ENCODE measurements at regions not wholly inside any gene's neighbourhood (a gene's known extent, or its start where the extent isn't known, plus 50 kb on each side); places are given as distances from the start of the nearest gene placed in this dataset.

DNA sequence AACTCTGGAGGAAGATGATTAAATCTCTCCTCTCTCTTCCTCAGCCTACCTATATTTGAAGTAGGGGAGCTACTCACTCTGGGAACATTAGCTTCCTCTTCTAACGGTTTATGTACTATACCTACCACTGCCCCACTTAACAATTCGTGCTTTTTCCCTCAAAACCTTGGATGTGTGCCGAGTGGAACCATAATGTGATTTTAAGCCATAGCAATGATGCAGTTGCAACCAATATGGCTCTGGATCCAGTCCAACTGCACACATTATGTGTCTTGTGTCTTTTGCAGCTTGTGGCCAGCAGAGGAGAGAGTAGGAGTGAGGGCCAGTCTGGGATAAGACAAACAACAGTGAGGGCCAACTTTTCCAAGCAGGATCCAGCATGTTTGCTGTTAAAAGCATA lies 170.7 kb downstream of the GATA3 start:
- DNase-seq (ENCODE audit: low read depth in 2 of 3, low spot score in 2 of 3), result no peak

DNA sequence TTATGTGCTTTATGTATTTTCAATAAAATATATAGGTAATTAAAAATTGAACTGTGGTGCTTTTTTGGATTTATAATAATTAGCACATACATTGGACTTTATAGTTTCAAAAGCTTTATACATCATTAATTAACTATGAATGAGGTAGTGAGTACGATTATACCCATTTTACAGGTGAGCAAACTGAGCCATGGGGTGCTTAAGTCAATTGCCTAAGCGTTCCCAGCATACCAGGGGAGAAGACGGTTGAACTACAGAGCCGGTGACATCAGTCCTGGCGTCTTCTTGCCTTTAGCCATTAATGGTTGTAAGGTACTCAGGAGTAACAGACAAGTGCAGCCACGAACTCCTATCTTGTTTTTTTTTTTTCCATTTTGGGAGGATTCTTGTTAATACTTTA lies 172.8 kb downstream of the GATA3 start:
- DNase-seq (ENCODE audit: low read depth in 2 of 3, low spot score in 2 of 3), result no peak

DNA sequence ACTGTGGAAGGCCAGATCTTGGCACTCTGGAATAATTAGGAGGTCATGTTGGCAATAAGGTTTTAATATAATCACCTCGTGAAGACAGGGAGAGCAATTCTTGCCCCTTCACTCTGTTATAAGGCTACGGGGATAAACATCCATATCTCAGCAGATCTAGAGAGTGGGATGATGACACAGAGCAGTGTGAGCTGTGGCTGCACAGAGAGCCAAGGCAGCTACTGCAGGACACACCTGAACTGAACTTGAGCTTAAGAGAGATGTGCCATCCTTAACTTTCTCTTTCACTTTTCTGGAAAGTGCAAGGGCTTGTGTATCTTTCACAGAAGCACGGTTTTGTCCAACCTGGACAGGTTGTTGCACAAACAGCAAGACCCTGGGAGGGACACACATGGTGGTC lies 174.7 kb downstream of the GATA3 start:
- DNase-seq (ENCODE audit: low read depth in 2 of 3, low spot score in 2 of 3), result no peak

DNA sequence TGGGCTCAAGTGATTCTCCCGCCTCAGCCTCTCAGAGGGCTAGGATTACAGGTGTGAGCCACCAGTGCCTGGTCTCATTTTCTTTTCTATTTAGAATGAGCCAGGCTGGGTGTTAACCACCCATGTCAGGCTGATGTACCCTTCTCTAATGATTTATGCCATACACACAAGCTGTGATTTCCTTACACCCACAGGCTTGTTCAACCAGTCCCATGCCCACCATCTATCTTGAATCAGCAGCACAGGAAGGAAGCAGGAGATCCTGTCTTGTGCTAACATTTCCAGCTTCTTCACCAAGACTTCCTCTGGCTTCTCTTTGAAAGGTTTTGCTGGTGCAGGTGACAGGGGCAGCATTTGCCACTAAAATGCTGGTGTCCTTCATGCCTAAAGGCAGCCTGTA lies 176.4 kb downstream of the GATA3 start:
- DNase-seq (ENCODE audit: low read depth in 2 of 3, low spot score in 2 of 3), result peak in 1 of 3 donors; percentile 22

DNA sequence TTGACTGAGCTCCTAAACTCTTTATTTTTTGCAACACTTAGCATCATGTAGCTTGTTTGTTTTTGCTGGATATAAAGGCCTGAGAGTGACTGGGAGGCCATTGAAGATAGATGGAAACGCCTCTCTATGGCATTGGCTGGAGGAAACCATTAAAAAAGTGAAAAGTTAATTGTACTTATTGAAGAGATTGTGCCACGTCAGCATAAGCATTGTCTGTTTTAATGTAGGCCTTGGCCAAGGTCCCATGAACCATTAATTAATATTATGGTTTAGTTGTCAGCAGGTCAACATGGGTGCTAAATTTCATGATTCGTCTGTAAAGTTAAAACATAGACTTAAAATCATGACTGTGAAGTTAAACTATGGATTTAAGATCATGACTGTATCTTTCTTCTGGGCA lies 178.6 kb downstream of the GATA3 start:
- no peak for DNase-seq (ENCODE audit: low read depth in 2 of 3, low spot score in 2 of 3)

DNA sequence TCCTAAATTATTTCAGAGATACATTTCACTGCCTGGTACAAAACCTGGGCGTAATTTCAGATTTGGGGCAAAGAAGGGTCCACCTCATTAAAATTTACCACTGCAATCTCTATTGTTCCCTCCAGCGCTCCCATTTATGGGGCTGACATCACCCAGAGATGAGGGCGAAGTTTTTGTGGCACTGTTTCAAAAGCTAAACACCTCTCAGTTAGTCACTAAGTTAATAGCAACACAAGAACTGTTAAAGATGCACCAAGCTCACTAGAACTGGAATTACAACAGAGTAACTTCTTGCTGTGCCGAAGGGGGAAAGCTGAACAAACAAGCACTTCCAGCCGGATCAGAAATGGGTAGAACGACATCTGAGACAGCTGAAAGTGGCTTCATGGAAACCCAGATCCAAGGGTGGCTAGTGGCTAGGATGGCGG lies 179.4 kb downstream of the GATA3 start:
- DNase-seq (ENCODE audit: low read depth in 2 of 3, low spot score in 2 of 3), result no peak

DNA sequence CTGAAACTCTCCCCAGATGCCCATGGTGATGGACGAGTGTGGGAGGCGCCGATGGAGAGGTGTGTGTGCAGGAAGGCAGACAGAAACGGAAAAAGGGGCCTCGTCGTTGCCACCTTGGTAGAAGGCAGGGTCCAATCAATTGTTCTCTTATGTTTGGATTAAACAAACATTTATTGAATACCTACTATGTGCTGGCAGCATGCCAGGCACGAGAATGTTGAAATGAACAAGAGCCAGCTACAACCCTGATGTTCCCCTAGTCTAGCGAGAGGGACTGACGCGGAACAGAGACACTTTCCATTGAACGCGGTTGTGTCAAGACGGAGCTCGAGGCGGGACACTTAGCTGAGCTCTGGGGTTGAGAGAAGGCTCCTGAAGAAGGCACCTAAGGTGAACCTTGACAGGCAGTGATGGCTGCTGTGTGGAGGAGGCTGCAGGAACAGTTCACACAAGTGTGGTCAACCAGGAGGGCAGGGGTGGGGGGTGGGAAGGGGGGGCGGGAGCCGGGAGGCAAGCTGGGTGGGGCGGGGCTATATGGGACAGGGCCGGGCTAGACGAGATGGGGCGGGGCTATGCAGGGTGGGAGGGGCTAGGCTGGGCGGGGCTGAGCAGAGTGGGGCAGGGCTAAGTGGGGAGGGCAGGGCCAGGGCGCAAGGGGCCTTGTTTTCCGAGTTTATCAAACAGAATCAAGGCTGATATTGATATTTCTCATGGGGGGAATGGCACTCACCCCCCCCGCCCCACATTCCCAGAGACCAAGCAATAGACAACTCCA lies 181.0 kb downstream of the GATA3 start:
- no peak for DNase-seq (ENCODE audit: low read depth in 2 of 3, low spot score in 2 of 3)

DNA sequence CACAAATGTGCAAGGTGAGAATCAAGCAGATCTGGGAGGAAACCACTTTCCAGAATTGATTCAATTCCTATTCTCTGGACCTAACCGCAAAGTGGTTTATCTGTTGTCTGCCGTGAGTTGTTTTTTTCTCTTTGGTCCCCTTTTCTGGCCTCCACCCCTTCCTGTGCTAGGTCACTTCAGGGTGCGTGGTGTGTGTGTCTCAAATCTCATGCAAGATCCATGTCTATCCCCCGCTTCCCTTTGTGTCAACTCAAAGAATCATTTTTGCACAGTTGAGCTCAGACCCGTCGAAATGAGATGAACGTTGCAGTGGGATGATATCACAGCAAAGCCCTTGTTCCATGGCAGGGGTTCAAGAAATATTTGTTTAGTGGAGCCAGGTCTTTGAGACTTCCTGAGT lies 184.5 kb downstream of the GATA3 start:
- peak in 1 of 3 donors; percentile 15 for DNase-seq (ENCODE audit: low read depth in 2 of 3, low spot score in 2 of 3)

DNA sequence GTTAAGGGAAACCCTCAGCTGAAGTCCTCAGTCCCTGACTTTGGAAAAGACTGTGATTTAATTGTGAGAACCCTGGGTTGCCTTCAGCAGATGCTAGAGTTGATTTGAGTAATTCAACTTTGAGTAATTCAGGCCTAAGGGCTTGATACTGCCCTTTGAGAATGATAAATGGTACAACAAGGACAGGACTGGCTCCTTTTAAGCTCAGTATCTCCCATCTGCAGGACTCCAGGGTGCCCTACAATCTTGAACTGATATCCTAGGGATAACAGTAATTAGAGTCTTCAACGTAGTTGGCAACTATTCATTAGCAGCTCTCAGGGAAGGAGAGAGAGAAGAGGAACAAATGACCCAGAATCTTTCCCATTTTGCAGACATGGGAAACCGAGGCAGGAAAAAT lies 186.4 kb downstream of the GATA3 start:
- DNase-seq (ENCODE audit: low read depth in 2 of 3, low spot score in 2 of 3), result no peak

DNA sequence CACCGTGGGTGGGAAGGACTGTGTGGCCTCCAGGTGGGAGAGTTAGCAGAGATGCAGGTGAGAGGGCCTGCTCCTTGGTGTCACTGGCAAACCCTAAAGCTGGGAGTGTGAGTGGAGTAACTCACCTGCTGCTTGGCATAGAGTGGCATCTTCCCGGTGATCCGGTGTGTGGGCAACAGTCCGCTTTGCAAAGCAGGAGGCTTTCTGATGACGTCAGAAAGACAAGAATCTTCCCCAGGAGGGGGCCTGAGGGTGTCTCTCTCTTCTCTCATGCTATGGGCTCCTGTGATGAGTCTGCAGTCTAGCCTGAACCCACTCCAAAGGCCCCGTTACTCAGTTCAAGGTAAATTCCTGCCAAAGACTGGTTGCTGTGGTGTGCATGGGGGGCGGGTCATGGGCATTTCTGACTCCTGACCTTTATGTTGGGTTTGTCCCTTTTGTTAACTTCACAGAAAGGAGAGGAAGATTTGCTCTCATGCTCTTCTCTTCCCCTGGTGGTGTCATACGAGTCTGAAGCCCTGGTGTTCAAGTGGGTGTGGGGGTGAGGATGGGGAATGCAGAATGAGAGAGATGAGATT lies 187.9 kb downstream of the GATA3 start:
- DNase-seq (ENCODE audit: low read depth in 2 of 3, low spot score in 2 of 3), result no peak

DNA sequence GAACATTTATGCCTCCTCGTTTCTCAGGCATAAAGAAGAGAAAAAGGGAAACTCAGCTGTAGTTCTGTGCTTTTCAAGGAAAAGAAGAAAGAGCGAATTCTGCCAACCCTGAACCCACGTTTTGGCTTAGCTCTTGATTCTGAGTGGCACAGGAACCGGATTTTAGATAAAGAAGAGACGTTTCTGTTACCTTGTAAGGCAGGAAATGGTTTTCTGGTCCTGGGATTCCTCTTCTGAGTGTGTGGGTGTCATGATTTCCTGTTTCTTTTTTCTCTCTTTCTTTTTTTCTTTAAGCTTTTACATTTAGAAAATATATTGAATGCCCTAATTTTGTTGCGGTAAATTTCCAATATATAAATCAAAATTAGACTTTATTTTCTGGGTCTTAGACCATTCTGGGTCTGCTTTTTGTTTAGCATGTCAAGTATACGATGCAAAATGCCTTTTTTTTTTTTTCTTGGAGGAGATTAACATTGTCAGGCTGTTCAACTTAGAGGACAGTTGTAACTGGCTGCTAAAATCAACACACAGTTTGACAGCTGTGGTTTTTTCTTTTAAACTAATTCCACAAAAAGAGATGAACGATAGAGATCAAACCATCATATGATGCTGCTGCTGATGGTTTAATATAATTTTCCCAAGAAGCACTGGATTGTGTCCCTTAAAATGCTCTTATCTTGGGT lies 190.8 kb downstream of the GATA3 start:
- peak in 1 of 3 donors; percentile 21 for DNase-seq (ENCODE audit: low read depth in 2 of 3, low spot score in 2 of 3)

DNA sequence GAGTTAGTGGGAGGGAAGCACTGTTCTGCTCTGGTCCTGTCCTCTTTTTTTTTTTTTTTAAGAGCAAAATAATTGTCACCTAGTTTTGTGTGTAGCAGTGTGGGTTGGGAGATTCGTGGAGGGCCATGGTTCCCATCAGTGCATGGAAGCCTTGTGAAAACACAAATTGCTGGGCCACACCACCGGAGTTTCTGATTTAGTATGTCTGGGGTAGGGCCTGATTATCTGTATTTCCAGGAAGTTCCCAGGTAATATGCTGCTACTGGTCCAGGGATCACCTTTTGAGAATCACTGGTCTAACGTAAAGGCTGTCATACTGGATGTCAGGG lies 191.3 kb downstream of the GATA3 start:
- no peak for DNase-seq (ENCODE audit: low read depth in 2 of 3, low spot score in 2 of 3)

DNA sequence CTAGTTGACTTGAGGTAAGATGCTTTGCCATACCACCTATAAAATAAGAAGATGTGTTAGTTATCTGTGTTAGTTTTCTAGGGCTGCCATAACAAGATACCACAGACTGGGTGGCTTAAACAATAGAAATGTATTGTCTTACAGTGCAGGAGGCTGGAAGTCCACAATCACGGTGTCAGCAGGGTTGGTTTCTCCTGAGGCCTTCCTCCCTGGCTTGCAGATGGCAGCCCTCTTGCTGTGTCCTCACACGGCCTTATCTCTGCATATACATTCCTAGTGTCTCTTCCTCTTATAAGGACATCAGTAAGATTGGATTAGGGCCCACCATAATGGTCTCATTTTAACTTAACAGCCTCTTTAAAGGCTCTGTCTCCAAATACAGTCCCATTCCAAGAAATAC lies 192.1 kb downstream of the GATA3 start:
- DNase-seq (ENCODE audit: low read depth in 2 of 3, low spot score in 2 of 3), result no peak

DNA sequence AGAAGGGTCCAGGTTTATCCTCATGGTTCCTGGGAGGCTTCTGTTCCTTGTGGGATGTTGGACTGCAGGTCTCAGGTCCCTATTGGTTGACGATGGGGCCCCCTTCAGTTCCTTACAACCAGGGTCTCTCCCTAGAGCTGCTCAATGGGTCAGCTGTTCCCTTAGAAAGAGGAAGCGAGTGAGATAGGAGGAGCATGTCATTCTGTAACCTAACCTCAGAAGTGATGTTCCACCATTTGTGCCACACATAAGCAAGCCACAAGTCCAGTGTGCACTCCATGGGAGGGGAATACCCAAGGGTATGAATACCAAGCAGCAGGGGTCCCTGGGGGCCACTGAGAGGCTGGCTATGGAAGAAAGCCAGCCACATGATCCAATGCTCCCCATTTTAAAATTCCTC lies 192.7 kb downstream of the GATA3 start:
- DNase-seq (ENCODE audit: low read depth in 2 of 3, low spot score in 2 of 3), result no peak

DNA sequence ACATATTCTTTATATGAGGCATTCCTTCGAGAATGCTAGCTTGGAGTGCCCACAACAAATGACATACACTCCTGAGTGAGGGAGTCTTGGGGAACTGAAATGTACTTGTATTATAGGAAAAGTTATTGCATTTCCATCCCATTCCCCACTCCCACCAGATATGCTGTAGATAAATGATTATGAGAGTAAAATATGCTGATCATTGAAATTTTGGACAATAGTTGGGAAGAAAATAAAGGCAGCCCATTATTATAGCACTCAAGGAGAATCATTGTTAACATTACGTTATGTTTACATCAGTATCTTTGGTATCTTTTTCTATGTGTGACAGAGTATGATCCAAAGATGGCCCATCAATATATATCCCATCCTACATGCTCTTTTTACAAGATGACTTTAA lies 194.4 kb downstream of the GATA3 start:
- no peak for DNase-seq (ENCODE audit: low read depth in 2 of 3, low spot score in 2 of 3)

DNA sequence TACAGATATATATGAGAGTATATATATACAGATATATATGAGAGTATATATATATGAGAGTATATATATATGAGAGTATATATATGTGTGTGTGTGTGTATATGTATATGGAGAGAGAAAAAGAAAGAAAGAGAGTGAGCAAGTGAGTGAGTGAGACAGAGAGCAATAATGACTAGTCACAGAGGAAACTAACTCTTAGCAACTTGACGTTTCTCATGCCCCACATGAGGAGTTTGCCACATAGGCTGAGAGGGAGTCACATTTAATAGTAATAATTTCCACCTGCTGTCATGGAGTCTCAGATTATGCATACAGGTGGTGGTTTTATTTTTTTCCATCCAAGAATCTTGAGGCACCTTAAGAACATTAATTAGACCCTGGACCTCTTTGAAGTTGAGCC lies 199.9 kb downstream of the GATA3 start:
- DNase-seq (ENCODE audit: low read depth in 2 of 3, low spot score in 2 of 3), result no peak

DNA sequence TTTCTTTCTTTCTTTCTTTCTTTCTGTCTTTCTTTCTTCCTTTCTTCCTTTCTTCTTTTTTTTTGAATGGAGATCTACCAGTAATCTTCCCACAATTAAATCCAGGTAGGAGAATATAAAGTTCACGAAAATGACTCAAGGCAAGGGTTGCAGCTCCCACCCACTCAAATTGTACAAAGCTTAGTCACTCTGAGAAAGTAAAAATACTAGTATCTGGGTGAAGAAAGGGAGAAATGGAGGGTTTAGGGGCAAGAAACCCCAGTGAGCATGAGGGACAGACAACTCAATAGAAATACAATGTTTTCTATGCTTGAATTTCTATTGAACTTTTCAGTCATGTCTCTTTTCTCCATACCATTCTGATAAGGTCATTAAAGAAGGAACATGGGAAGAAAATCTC lies 200.8 kb downstream of the GATA3 start:
- no peak for DNase-seq (ENCODE audit: low read depth in 2 of 3, low spot score in 2 of 3)

DNA sequence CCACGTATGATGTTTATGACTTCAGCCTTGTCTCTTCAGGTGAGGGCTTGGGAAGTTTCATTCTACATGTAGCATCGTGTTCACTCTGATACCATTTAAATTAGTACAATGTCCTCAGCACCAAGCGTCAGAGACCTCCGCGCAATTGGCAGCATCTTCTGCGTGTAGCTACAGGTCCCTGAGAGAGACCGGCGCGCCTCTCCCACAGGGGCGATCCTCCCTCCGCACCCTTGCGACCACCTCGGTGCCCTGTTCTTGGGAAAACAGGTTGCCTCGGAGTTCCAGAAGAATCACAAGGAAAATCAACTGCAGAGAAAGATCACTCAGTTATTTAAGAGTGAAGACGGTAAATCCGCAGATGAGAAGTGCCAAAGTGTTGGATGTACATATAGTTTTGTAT lies 206.2 kb downstream of the GATA3 start:
- DNase-seq (ENCODE audit: low read depth in 2 of 3, low spot score in 2 of 3), result no peak

DNA sequence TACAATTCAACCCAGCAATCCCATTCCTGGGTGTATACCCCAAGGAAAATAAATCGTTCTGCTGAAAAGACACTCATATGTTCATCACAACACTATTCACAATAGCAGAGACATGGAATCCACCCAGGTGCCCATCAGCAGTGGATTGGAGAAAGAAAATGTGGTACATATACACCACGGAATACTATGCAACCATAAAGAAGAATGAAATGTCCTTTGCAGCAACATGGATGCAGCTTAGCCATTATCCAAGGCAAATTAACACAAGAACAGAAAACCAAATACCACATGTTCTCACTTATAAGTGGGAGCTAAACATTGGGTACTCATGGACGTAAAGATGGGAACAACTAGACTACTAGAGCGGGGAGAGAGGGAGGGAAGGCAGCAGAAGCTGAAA lies 207.8 kb downstream of the GATA3 start:
- no peak for DNase-seq (ENCODE audit: low read depth in 2 of 3, low spot score in 2 of 3)

DNA sequence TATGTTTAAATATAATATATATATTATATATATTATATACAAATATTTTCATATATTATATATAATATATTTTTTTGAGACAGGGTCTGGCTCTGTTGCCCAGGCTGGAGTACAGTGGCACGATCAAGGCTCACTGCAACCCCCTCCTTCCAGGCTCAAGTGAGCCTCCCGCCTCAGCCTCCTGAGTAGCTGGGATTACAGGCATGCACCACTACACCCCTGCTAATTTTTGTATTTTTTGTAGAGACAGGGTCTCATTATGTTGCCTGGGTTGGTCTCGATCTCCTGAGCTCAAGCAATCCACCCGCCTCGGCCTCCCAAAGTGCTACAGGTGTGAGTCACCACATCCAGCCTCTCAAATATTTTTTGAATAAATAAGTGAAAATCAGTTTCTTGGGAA lies 215.5 kb downstream of the GATA3 start:
- no peak for DNase-seq (ENCODE audit: low read depth in 2 of 3, low spot score in 2 of 3)

DNA sequence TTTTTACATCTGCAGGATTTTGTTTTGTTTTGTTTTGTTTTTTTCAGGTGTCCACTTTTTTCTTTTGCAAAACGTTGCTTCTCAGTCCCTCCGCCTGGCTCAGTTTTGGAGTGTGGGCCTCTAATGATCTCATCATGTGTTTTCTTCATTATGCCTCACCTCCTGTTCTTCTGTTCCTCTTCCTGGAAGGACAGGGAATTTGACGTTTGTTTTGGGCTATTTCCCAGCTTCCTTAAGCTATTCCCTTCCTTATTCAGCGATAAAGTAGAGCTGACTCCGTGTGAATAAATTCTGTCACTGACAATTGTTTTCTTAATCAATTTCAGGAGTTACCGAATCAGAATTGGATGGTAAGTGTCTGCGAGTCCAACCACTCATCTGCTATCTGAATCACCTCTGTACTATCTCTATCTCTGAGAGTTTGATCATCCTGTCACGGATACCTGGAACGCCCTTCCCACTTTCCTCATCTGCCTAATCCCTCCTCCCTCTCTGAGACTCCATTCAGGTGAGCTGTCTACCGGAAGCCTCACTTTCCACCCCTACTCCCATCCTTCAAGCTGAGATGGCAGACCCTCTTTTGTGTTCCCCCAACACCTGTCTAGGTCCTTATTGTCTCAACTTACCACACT lies 218.4 kb downstream of the GATA3 start:
- DNase-seq (ENCODE audit: low read depth in 2 of 3, low spot score in 2 of 3), result no peak

DNA sequence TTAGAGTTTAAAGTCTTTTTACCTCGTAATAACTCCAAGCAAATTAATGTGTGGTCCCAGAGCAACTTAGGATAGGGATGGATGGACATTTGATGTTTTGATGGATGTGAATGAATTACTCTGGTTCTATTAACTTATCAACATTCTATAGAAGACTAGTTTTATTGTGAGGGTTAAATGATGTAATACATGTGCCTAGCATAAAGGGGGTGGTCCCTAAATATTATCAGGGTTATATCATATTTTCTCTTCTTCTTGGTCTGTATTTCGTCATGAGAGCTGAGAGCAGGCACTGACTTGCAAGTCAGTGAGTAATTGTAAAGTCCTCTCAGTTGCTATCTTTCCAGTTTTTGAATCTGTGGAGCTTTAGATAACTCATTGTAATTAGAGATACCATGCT lies 219.3 kb downstream of the GATA3 start:
- no peak for DNase-seq (ENCODE audit: low read depth in 2 of 3, low spot score in 2 of 3)

Measured in hematopoietic multipotent progenitor cell (in vitro differentiated cells).